ENCODE measurements at regions not wholly inside any gene's neighbourhood (a gene's known extent, or its start where the extent isn't known, plus 50 kb on each side); places are given as distances from the start of the nearest gene placed in this dataset.
"Not testable (repeated sequence)": the region's sequence is repeated elsewhere in the genome, so short reads cannot be mapped to it uniquely, and the experiment has no call there.

GRCh38 chr7:39793851-39794250 lies 156.2 kb upstream of the CDK13 start:
- not testable (repeated sequence) for H2BK15ac ChIP-seq (ENCODE audit: low read length); H3K9ac ChIP-seq (ENCODE audit: low read depth, low read length, poor library complexity); H3K14ac ChIP-seq (ENCODE audit: low read length); H3K79me1 ChIP-seq (ENCODE audit: low read depth, low read length); H2BK120ac ChIP-seq (ENCODE audit: low read depth, low read length); H3K18ac ChIP-seq (ENCODE audit: low read length); H4K91ac ChIP-seq (ENCODE audit: low read depth, low read length, poor library complexity); H2AFZ ChIP-seq (ENCODE audit: low read length); H3K27me3 ChIP-seq (ENCODE audit: control insufficient read depth in 3 of 3, insufficient read depth in 3 of 3, low read depth in 1 of 3, low read length in 3 of 3); H3K23ac ChIP-seq (ENCODE audit: low read depth, low read length, poor library complexity); H3K4me3 ChIP-seq (ENCODE audit: low read length in 2 of 2); H3K4me2 ChIP-seq (ENCODE audit: insufficient read depth, low read length, poor library complexity, severe bottlenecking); H3K9me3 ChIP-seq (replicated peaks in 1 of 2; ENCODE audit: control insufficient read depth in 2 of 2, insufficient read depth in 1 of 2, low read depth in 1 of 2, low read length in 2 of 2); H2AK5ac ChIP-seq (ENCODE audit: low read depth, low read length); H2BK5ac ChIP-seq (ENCODE audit: low read length); H3K4ac ChIP-seq (ENCODE audit: low read length); H2BK12ac ChIP-seq (ENCODE audit: low read length); H3K36me3 ChIP-seq (replicated peaks in 1 of 2; ENCODE audit: control insufficient read depth in 2 of 2, insufficient read depth in 2 of 2, low read length in 2 of 2); DNase-seq (ENCODE audit: low spot score); H4K8ac ChIP-seq (ENCODE audit: low read depth, low read length); H3K4me1 ChIP-seq (ENCODE audit: control insufficient read depth in 2 of 2, insufficient read depth in 1 of 2, low read depth in 1 of 2, low read length in 2 of 2); H3K27ac ChIP-seq (replicated peaks; ENCODE audit: low read length)
- no CpG with 5 or more reads among the region's 23 CpGs for WGBS, 2 donors (ENCODE audit: extremely low coverage in 2 of 2, insufficient read length in 2 of 2, insufficient replicate concordance in 1 of 2)

GRCh38 chr7:39796947-39797346 lies 153.1 kb upstream of the CDK13 start:
- not testable (repeated sequence) for H3K4me1 ChIP-seq (ENCODE audit: control insufficient read depth in 2 of 2, insufficient read depth in 1 of 2, low read depth in 1 of 2, low read length in 2 of 2); H2BK12ac ChIP-seq (ENCODE audit: low read length); H2AFZ ChIP-seq (ENCODE audit: low read length); H3K79me1 ChIP-seq (ENCODE audit: low read depth, low read length); H2AK5ac ChIP-seq (ENCODE audit: low read depth, low read length); H2BK120ac ChIP-seq (ENCODE audit: low read depth, low read length); H3K27me3 ChIP-seq (ENCODE audit: control insufficient read depth in 3 of 3, insufficient read depth in 3 of 3, low read depth in 1 of 3, low read length in 3 of 3); H3K9me3 ChIP-seq (replicated peaks in 1 of 2; ENCODE audit: control insufficient read depth in 2 of 2, insufficient read depth in 1 of 2, low read depth in 1 of 2, low read length in 2 of 2); H3K4ac ChIP-seq (ENCODE audit: low read length); H3K27ac ChIP-seq (replicated peaks; ENCODE audit: low read length); H3K4me2 ChIP-seq (ENCODE audit: insufficient read depth, low read length, poor library complexity, severe bottlenecking); DNase-seq (ENCODE audit: low spot score); H2BK15ac ChIP-seq (ENCODE audit: low read length); H3K14ac ChIP-seq (ENCODE audit: low read length); H3K9ac ChIP-seq (ENCODE audit: low read depth, low read length, poor library complexity); H4K91ac ChIP-seq (ENCODE audit: low read depth, low read length, poor library complexity); H3K4me3 ChIP-seq (ENCODE audit: low read length in 2 of 2); H3K23ac ChIP-seq (ENCODE audit: low read depth, low read length, poor library complexity); H3K36me3 ChIP-seq (replicated peaks in 1 of 2; ENCODE audit: control insufficient read depth in 2 of 2, insufficient read depth in 2 of 2, low read length in 2 of 2); H4K8ac ChIP-seq (ENCODE audit: low read depth, low read length); H2BK5ac ChIP-seq (ENCODE audit: low read length); H3K18ac ChIP-seq (ENCODE audit: low read length)
- WGBS, 2 donors (ENCODE audit: extremely low coverage in 2 of 2, insufficient read length in 2 of 2, insufficient replicate concordance in 1 of 2), result no CpG with 5 or more reads among the region's 6 CpGs

GRCh38 chr7:39798077-39798476 lies 152.0 kb upstream of the CDK13 start:
- not testable (repeated sequence) for H3K4ac ChIP-seq (ENCODE audit: low read length); H3K36me3 ChIP-seq (replicated peaks in 1 of 2; ENCODE audit: control insufficient read depth in 2 of 2, insufficient read depth in 2 of 2, low read length in 2 of 2); H3K27ac ChIP-seq (replicated peaks; ENCODE audit: low read length); H3K4me3 ChIP-seq (ENCODE audit: low read length in 2 of 2); H3K23ac ChIP-seq (ENCODE audit: low read depth, low read length, poor library complexity); H3K9me3 ChIP-seq (replicated peaks in 1 of 2; ENCODE audit: control insufficient read depth in 2 of 2, insufficient read depth in 1 of 2, low read depth in 1 of 2, low read length in 2 of 2); H2AFZ ChIP-seq (ENCODE audit: low read length); H3K18ac ChIP-seq (ENCODE audit: low read length); H3K27me3 ChIP-seq (ENCODE audit: control insufficient read depth in 3 of 3, insufficient read depth in 3 of 3, low read depth in 1 of 3, low read length in 3 of 3); H2BK5ac ChIP-seq (ENCODE audit: low read length); H3K79me1 ChIP-seq (ENCODE audit: low read depth, low read length); H2BK15ac ChIP-seq (ENCODE audit: low read length); H3K14ac ChIP-seq (ENCODE audit: low read length); DNase-seq (ENCODE audit: low spot score); H2BK12ac ChIP-seq (ENCODE audit: low read length); H4K91ac ChIP-seq (ENCODE audit: low read depth, low read length, poor library complexity); H3K9ac ChIP-seq (ENCODE audit: low read depth, low read length, poor library complexity); H2AK5ac ChIP-seq (ENCODE audit: low read depth, low read length); H2BK120ac ChIP-seq (ENCODE audit: low read depth, low read length); H4K8ac ChIP-seq (ENCODE audit: low read depth, low read length); H3K4me1 ChIP-seq (ENCODE audit: control insufficient read depth in 2 of 2, insufficient read depth in 1 of 2, low read depth in 1 of 2, low read length in 2 of 2); H3K4me2 ChIP-seq (ENCODE audit: insufficient read depth, low read length, poor library complexity, severe bottlenecking)
- WGBS, 2 donors (ENCODE audit: extremely low coverage in 2 of 2, insufficient read length in 2 of 2, insufficient replicate concordance in 1 of 2), result no CpG with 5 or more reads among the region's 10 CpGs

- no peak overlapping the region for H2BK120ac ChIP-seq (ENCODE audit: low read depth, low read length)
- H4K91ac ChIP-seq (ENCODE audit: low read depth, low read length, poor library complexity), result no peak overlapping the region
- H3K79me1 ChIP-seq (ENCODE audit: low read depth, low read length), result no peaks in the 10 kb centered on the region
- H3K27me3 ChIP-seq (ENCODE audit: control insufficient read depth in 3 of 3, insufficient read depth in 3 of 3, low read depth in 1 of 3, low read length in 3 of 3), result peaks cover 0 to 6% (median 0%) of the 10 kb centered on the region in 3 experiments
- no peak overlapping the region for H4K8ac ChIP-seq (ENCODE audit: low read depth, low read length)
- peak overlapping the region; percentile 17 for H3K14ac ChIP-seq (ENCODE audit: low read length)
- peaks cover 0 to 2% of the 10 kb centered on the region in 2 donors for H3K9me3 ChIP-seq (replicated peaks in 1 of 2; ENCODE audit: control insufficient read depth in 2 of 2, insufficient read depth in 1 of 2, low read depth in 1 of 2, low read length in 2 of 2)
- H3K23ac ChIP-seq (ENCODE audit: low read depth, low read length, poor library complexity), result no peak overlapping the region
- no peak overlapping the region for H2AK5ac ChIP-seq (ENCODE audit: low read depth, low read length)
- no peak overlapping the region for H3K4me2 ChIP-seq (ENCODE audit: insufficient read depth, low read length, poor library complexity, severe bottlenecking)
- H3K9ac ChIP-seq (ENCODE audit: low read depth, low read length, poor library complexity), result no peak overlapping the region
- no peak overlapping the region for H3K27ac ChIP-seq (replicated peaks; ENCODE audit: low read length)
- H2AFZ ChIP-seq (ENCODE audit: low read length), result no peak overlapping the region
- H3K4ac ChIP-seq (ENCODE audit: low read length), result no peak overlapping the region
- no peak overlapping the region for H3K4me3 ChIP-seq (ENCODE audit: low read length in 2 of 2)
- no peak overlapping the region for H3K18ac ChIP-seq (ENCODE audit: low read length)
- H2BK15ac ChIP-seq (ENCODE audit: low read length), result no peak overlapping the region
- no peaks in the 10 kb centered on the region for H3K36me3 ChIP-seq (replicated peaks in 1 of 2; ENCODE audit: control insufficient read depth in 2 of 2, insufficient read depth in 2 of 2, low read length in 2 of 2)
- H3K4me1 ChIP-seq (ENCODE audit: control insufficient read depth in 2 of 2, insufficient read depth in 1 of 2, low read depth in 1 of 2, low read length in 2 of 2), result no peaks in the 10 kb centered on the region
- no CpG with 5 or more reads among the region's 10 CpGs for WGBS, 2 donors (ENCODE audit: extremely low coverage in 2 of 2, insufficient read length in 2 of 2, insufficient replicate concordance in 1 of 2)
- no peak overlapping the region for H2BK5ac ChIP-seq (ENCODE audit: low read length)
- DNase-seq (ENCODE audit: low spot score), result no peak
- no peak overlapping the region for H2BK12ac ChIP-seq (ENCODE audit: low read length)
Measured at GRCh38 chr7:39808796-39809481, 141.1 kb upstream of the CDK13 start.

All from neuronal stem cell (in vitro differentiated cells).